ENCODE measurements at regions not wholly inside any gene's neighbourhood (a gene's known extent, or its start where the extent isn't known, plus 50 kb on each side); places are given as distances from the start of the nearest gene placed in this dataset.

GRCh38 chr10:27451054-27451453 lies 53.0 kb upstream of the RAB18 start:
- TF ChIP-seq EP300 (IDR thresholded peaks at IDR 0.05) (no peak), CTCF (IDR thresholded peaks at IDR 0.05) (no peak), POLR2AphosphoS5 (IDR thresholded peaks at IDR 0.05) (no peak), POLR2A (IDR thresholded peaks at IDR 0.05) (no peak)
- WGBS, 5 donors: 80 to 92% (median 83%) methylated on average over 6 of the region's 6 CpGs

GRCh38 chr10:27450225-27450624 lies 53.9 kb upstream of the RAB18 start:
- Histone ChIP-seq H3K36me3 (no peaks in the 10 kb centered on the region), H3K9me3 (no peaks in the 10 kb centered on the region), H3K4me1 (peaks cover 0 to 9% (median 0%) of the 10 kb centered on the region in 4 donors), H3K27me3 (no peaks in the 10 kb centered on the region), H3K4me3 (no peak overlapping the region), H3K27ac (no peak overlapping the region)
- TF ChIP-seq POLR2A (IDR thresholded peaks at IDR 0.05) (no peak), EP300 (IDR thresholded peaks at IDR 0.05) (no peak), CTCF (IDR thresholded peaks at IDR 0.05) (no peak), POLR2AphosphoS5 (IDR thresholded peaks at IDR 0.05) (no peak)
- intact Hi-C loops (cut with DNase I; ENCODE audit: low total_unique reads): no loop called here
- no peak for DNase-seq

More at GRCh38 chr10:27451054-27451453, 53.0 kb upstream of the RAB18 start:
- DNase-seq: no peak
- no peaks in the 10 kb centered on the region for H3K9me3 ChIP-seq
- no peak overlapping the region for H3K4me3 ChIP-seq
- H3K27me3 ChIP-seq: no peaks in the 10 kb centered on the region
- intact Hi-C loops (cut with DNase I; ENCODE audit: low total_unique reads): no loop called here
- H3K4me1 ChIP-seq: peaks cover 0 to 4% (median 0%) of the 10 kb centered on the region in 4 donors
- H3K36me3 ChIP-seq: no peaks in the 10 kb centered on the region
- no peak overlapping the region for H3K27ac ChIP-seq

- H3K36me3 ChIP-seq: no peaks in the 10 kb centered on the region
- DNase-seq: no peak
- intact Hi-C loops (cut with DNase I; ENCODE audit: low total_unique reads): no loop called here
- no peak overlapping the region for H3K4me3 ChIP-seq
- H3K27me3 ChIP-seq: no peaks in the 10 kb centered on the region
- peaks cover 0 to 9% (median 0%) of the 10 kb centered on the region in 4 donors for H3K4me1 ChIP-seq
- no peak for TF ChIP-seq CTCF (IDR thresholded peaks at IDR 0.05)
- TF ChIP-seq POLR2AphosphoS5 (IDR thresholded peaks at IDR 0.05): no peak
- TF ChIP-seq EP300 (IDR thresholded peaks at IDR 0.05): no peak
- no peak for TF ChIP-seq POLR2A (IDR thresholded peaks at IDR 0.05)
- no peaks in the 10 kb centered on the region for H3K9me3 ChIP-seq
- H3K27ac ChIP-seq: no peak overlapping the region
- WGBS, 5 donors: 80 to 87% (median 83%) methylated on average over 4 of the region's 4 CpGs
Observed at GRCh38 chr10:27449571-27449970, 54.5 kb upstream of the RAB18 start.

- no peaks in the 10 kb centered on the region for H3K36me3 ChIP-seq
- intact Hi-C loops (cut with DNase I; ENCODE audit: low total_unique reads): no loop called here
- H3K27me3 ChIP-seq: no peaks in the 10 kb centered on the region
- no peak overlapping the region for H3K4me3 ChIP-seq
- TF ChIP-seq POLR2AphosphoS5 (IDR thresholded peaks at IDR 0.05): no peak
- no peak for TF ChIP-seq EP300 (IDR thresholded peaks at IDR 0.05)
- TF ChIP-seq POLR2A (IDR thresholded peaks at IDR 0.05): no peak
- TF ChIP-seq CTCF (IDR thresholded peaks at IDR 0.05): no peak
- H3K27ac ChIP-seq: no peak overlapping the region
- DNase-seq: no peak
- peaks cover 0 to 9% (median 0%) of the 10 kb centered on the region in 4 donors for H3K4me1 ChIP-seq
- H3K9me3 ChIP-seq: no peaks in the 10 kb centered on the region
- 70 to 93% (median 90%) methylated on average over 2 of the region's 2 CpGs for WGBS, 5 donors
Observed at GRCh38 chr10:27448921-27449320, 55.2 kb upstream of the RAB18 start.
